GM12878 (cell line): ENCODE measurements at regions not wholly inside any gene's neighbourhood (a gene's known extent, or its start where the extent isn't known, plus 50 kb on each side); places are given as distances from the start of the nearest gene placed in this dataset.

Experiments
- ATAC-seq: fragments of 200-7000 bp; cut with Tn5 transposase; 3 replicates; pipeline ENCODE4 v1.9.1; 2020; ENCODE audit warnings: mild to moderate bottlenecking, moderate library complexity
- BruUV-seq: library from RNA; stranded (reverse); fragments of 400-500 nt; replicated peaks from 2 replicates; lab custom pipeline; 2021; lab: Mats Ljungman, UMichigan
- CTCF ChIA-PET: fragments of 300-600 bp; sonication (Branson Sonifier 250); formaldehyde crosslinking; extraction: SDS; loops from one replicate; lab custom pipeline; 2021; ENCODE audit warnings: inconsistent platforms; lab: Yijun Ruan, JAX
- POLR2A ChIA-PET: fragments of 350-600 bp; formaldehyde crosslinking; extraction: SDS; loops from one replicate; lab custom pipeline; 2021; ENCODE audit warnings: inconsistent platforms; lab: Charles Lee
- RAD21 ChIA-PET: fragments of 300-600 bp; sonication (Branson Sonifier 250); formaldehyde crosslinking; loops from one replicate; lab custom pipeline; 2023; ENCODE audit warnings: antibody characterized with exemption; ENCODE audit not compliant: unreplicated experiment; lab: Charles Lee
- SMC1A ChIA-PET: fragments of 300-600 bp; sonication (Branson Sonifier 250); formaldehyde crosslinking; loops from one replicate; lab custom pipeline; 2023; ENCODE audit not compliant: unreplicated experiment, uncharacterized antibody; lab: Charles Lee
- DNase-seq: peaks from one replicate; pipeline ENCODE4 v3.0.0-alpha.2; 2011; ENCODE audit warnings: low read depth, low spot score
- FAIRE-seq: peaks from 3 replicates; lab custom pipeline; 2011; peaks lifted over from hg19 to GRCh38; lab: Jason Lieb, UNC
- H2AFZ ChIP-seq: 2 replicates; pipeline ENCODE4 v1.6.0; 2011; ENCODE audit warnings: low read depth, low read length, control low read depth; ENCODE audit not compliant: control insufficient read depth
- H3K27ac ChIP-seq: 2 replicates; pipeline ENCODE4 v1.5.1; 2011; ENCODE audit warnings: control low read depth; ENCODE audit not compliant: control insufficient read depth, insufficient read depth
- H3K27me3 ChIP-seq, 2 experiments: replicated peaks in 1 of 2; 2 replicates each; pipeline versions ENCODE4 v1.6.0 to v1.6.1; 2011; ENCODE audit warnings: low read length in 1 of 2; ENCODE audit not compliant: control insufficient read depth in 2 of 2, insufficient read depth in 2 of 2
- H3K36me3 ChIP-seq, 2 experiments: 2 replicates each; pipeline ENCODE4 v1.5.1; 2011; ENCODE audit warnings: low read length in 1 of 2; ENCODE audit not compliant: control insufficient read depth in 2 of 2, insufficient read depth in 2 of 2
- H3K4me1 ChIP-seq: 2 replicates; pipeline ENCODE4 v1.6.1; 2011; ENCODE audit warnings: mild to moderate bottlenecking, low read length, moderate library complexity, mixed read lengths; ENCODE audit not compliant: control insufficient read depth, insufficient read depth
- H3K4me2 ChIP-seq: 2 replicates; pipeline ENCODE4 v1.6.0; 2011; ENCODE audit warnings: control low read depth; ENCODE audit not compliant: control insufficient read depth, insufficient read depth
- H3K4me3 ChIP-seq: fragments of 200-600 bp; sonication (generic); 2 replicates; pipeline ENCODE4 v1.5.1; 2016
- H3K79me2 ChIP-seq: 2 replicates; pipeline ENCODE4 v1.6.0; 2011; ENCODE audit warnings: low read length; ENCODE audit not compliant: control insufficient read depth, insufficient read depth
- H3K9ac ChIP-seq: 2 replicates; pipeline ENCODE4 v1.8.0; 2011; ENCODE audit warnings: low read length, control low read depth, mixed read lengths; ENCODE audit not compliant: control insufficient read depth, insufficient read depth
- H3K9me3 ChIP-seq: replicated peaks from 3 replicates; pipeline ENCODE4 v1.5.1; 2011; ENCODE audit warnings: mild to moderate bottlenecking, low read length; ENCODE audit not compliant: control insufficient read depth, insufficient read depth
- H4K20me1 ChIP-seq: 2 replicates; pipeline ENCODE4 v1.6.0; 2011; ENCODE audit not compliant: control insufficient read depth, insufficient read depth
- BHLHE40 ChIP-seq, 2 experiments: fragments of 450-650 bp in 1 of 2; IDR thresholded peaks; 2 replicates each; pipeline ENCODE4 v1.6.1; 2011 to 2017; ENCODE audit warnings: low read depth in 2 of 2, borderline replicate concordance in 1 of 2, improper control_type of control experiment in 1 of 2, low read length in 1 of 2, mild to moderate bottlenecking in 1 of 2
- BMI1 ChIP-seq: fragments of 450-650 bp; IDR thresholded peaks from 2 replicates; pipeline ENCODE4 v1.6.1; 2016; ENCODE audit warnings: mild to moderate bottlenecking, moderate library complexity, borderline replicate concordance
- IKZF1 ChIP-seq: fragments of 450-650 bp; conservative IDR thresholded peaks from 2 replicates; pipeline ENCODE4 v1.6.1; 2017; ENCODE audit warnings: antibody characterized with exemption, mild to moderate bottlenecking
- PAX8 ChIP-seq: fragments of 450-650 bp; IDR thresholded peaks from 2 replicates; pipeline ENCODE4 v1.6.1; 2017; ENCODE audit warnings: mild to moderate bottlenecking, moderate library complexity
- SMC3 ChIP-seq: IDR thresholded peaks from 2 replicates; pipeline ENCODE4 v1.6.1; 2011; ENCODE audit warnings: low read length, improper control_type of control experiment, borderline replicate concordance
- ZBTB40 ChIP-seq: fragments of 450-650 bp; IDR thresholded peaks from 2 replicates; pipeline ENCODE4 v1.6.1; 2016; ENCODE audit warnings: mild to moderate bottlenecking, moderate library complexity, borderline replicate concordance
- ZNF217 ChIP-seq: fragments of 450-650 bp; IDR thresholded peaks from 2 replicates; pipeline ENCODE4 v1.6.1; 2017; ENCODE audit warnings: antibody characterized with exemption, mild to moderate bottlenecking
- ZNF24 ChIP-seq: fragments of 450-650 bp; IDR thresholded peaks from 2 replicates; pipeline ENCODE4 v1.6.1; 2017; ENCODE audit warnings: antibody characterized with exemption, mild to moderate bottlenecking
- ZNF384 ChIP-seq: IDR thresholded peaks from 2 replicates; pipeline ENCODE4 v1.6.1; 2012; ENCODE audit warnings: low read depth, mild to moderate bottlenecking, low read length, improper control_type of control experiment, borderline replicate concordance
- WGBS: methylation state at CpG from one replicate; pipeline ENCODE4 v1.1.6; 2016; ENCODE audit warnings: low lambda C conversion rate; ENCODE audit not compliant: insufficient replicate concordance, insufficient coverage; ENCODE audit errors: missing lambda C conversion rate; 5-methylcytosine and 5-hydroxymethylcytosine counted together
- in situ Hi-C: fragments of 300-500 bp; cut with MboI; formaldehyde crosslinking; loops from 9 replicates; pipeline ENCODE4 v1.14.3; 2018; ENCODE audit warnings: mixed read lengths
- intact Hi-C: fragments of 100-400 bp; cut with micrococcal nuclease; formaldehyde crosslinking; loops from one replicate; pipeline ENCODE4 v1.14.2; 2022; ENCODE audit not compliant: unreplicated experiment

- ChIA-PET RAD21 (interaction anchor here (1.5 kb wide), 1 partner anchor 26 kb away, joined by 7 read pairs; no protein-coding TSS in a partner anchor), POLR2A (no interaction called here), CTCF (interaction anchor here (1.0 kb wide), 1 partner anchor 37 kb away, joined by 3 read pairs; no protein-coding TSS in a partner anchor), SMC1A (interaction anchor here (1.4 kb wide), 2 partner anchors 10 to 26 kb away, joined by 4 read pairs; no protein-coding TSS in a partner anchor)
- Histone ChIP-seq H3K27me3 (no peaks in the 10 kb centered on the region), H4K20me1 (no peaks in the 10 kb centered on the region), H3K79me2 (no peaks in the 10 kb centered on the region), H3K4me1 (no peaks in the 10 kb centered on the region), H3K9me3 (no peaks in the 10 kb centered on the region; the same call in 2 of the 3 replicates), H3K27ac (no peak overlapping the region), H3K4me2 (no peak overlapping the region), H3K9ac (no peak overlapping the region), H3K36me3 (no peaks in the 10 kb centered on the region), H2AFZ (no peak overlapping the region), H3K4me3 (no peak overlapping the region)
- in situ Hi-C loops (no loop called here), intact Hi-C loops (no loop called here)
- ATAC-seq (no peak), FAIRE-seq (no peak), DNase-seq (no peak)
- no TSS peak for BruUV-seq
- 0% methylated on average over 3 of the region's 3 CpGs for WGBS
- TF ChIP-seq PAX8: no peak
- TF ChIP-seq ZNF384: no peak
- no peak for TF ChIP-seq SMC3
- no peak for TF ChIP-seq BHLHE40 (IDR thresholded peaks at IDR 0.05; ENCODE audit: borderline replicate concordance in 1 of 2, low read depth in 2 of 2, low read length in 1 of 2)
- TF ChIP-seq ZNF24: no peak
- peak; percentile 80; the same call in 1 of the 2 replicates for TF ChIP-seq ZBTB40
- no peak for TF ChIP-seq ZNF217
- no peak for TF ChIP-seq BMI1
- no peak for TF ChIP-seq IKZF1
These were observed 159.7 kb downstream of the USP31 start for GRCh38 chr16:22989598-22989997.
